NCI-H2107 (cell line): ENCODE measurements at regions not wholly inside any gene's neighbourhood (a gene's known extent, or its start where the extent isn't known, plus 50 kb on each side); places are given as distances from the start of the nearest gene placed in this dataset.

Experiments used
- DNase-seq: peaks from one replicate; lab custom pipeline; 2025; lab: John Stamatoyannopoulos, UW

DNA sequence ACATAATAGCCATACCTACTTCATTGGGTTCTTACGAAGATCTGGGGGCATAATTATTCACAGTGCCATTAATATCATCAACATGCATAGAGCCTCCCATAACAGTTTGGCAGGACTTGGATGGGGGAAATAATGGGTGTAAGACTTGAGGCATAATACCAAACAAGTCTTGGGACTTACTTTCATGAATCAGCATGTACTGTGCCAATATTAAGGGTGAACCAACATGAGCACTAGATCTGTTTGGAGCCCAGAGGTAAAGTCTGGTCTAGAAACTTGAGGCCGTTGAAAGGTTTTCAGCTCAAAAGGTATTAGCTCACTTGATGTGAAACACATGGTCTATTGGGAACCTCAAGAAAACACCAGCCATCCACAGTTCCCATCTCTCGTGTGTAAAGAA lies 56.7 kb upstream of the ZC3H11B start:
- no peak for DNase-seq

DNA sequence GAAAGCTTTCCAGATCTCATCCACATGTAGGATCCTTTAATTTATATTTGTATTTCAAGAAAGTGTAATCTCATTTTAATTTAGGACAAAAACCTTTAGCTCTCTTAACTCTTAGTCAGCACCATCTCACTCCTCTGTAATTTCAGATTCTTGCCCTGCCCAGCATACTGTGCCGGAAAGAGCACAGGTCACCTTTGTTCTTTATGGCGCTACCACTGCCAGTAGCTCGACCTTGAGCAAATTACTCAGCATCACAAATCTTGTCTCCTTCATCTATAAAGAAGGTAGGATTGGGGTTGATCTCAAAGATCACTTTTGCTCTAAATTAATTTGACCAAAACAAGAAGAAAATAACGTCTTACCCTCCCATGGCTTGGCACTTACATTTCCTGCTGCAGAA lies 56.1 kb upstream of the ZC3H11B start:
- no peak for DNase-seq

GRCh38 chr1:219668446-219668845 lies 55.5 kb upstream of the ZC3H11B start:
- no peak for DNase-seq

DNA sequence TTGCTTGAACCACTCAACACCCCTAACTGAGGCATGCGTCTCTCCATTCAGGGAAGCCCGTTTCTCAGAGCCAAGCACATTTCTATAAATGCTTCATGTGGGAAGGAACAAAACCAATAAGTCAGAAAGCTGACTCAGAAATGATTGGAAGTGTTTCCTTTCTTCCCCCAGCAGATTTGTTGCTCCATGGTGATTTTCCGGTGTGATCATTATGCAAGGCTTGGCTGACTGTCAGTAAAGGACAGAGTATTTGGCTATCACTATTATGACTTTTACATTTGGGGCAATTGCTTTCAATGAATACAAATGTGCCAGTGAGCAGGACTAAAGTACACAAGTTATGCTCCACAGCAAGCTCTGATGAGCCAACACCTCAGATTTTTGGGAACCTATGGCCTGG lies 53.3 kb upstream of the ZC3H11B start:
- DNase-seq, result no peak

GRCh38 chr1:219665089-219665488 lies 52.2 kb upstream of the ZC3H11B start:
- no peak for DNase-seq

DNA sequence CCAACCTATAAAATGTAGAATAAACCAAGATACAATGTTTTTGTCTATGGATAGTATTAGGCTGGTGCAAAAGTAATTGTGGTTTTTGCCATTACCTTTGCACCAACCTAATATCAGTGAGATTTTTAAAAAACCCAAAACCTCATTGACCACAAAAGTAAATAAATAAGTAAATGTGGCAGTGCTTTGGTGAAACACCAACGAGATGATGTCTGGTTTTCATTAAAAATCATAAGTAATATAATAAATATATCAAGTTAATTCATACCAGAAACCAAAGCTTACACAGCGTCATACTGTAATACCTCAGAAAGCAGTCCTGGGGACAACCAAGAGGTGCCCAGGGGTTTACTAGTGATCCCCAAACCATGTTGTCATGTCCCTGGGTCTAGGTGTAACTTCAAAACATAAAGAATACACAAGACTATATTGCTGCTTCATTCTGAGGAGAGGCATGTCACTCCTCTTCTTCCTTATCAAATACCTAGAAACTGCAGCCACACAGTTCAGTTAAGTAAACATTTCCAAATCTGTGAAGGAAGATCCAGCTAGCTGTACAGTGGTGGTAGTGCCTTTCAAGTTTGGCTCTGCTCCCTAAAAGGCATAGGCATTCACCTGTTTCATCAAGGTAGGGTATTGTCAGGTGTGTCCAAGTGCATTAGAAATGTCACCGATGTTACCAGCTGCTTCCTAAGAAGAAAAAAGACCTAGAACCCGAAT lies 51.6 kb upstream of the ZC3H11B start:
- no peak for DNase-seq
